Activated T-helper 1 cell treated with anti-CD3 and anti-CD28 coated beads, Interleukin-12 subunit alpha, Interleukin-12 subunit beta, Interleukin-2, Interleukin-4 antibody, amounts not matched to agents 30 ng/mL and 10 ng/mL and 1 ng/mL, durations not matched to agents 14 hours and 24 hours and 36 hours (primary cell): ENCODE measurements at regions not wholly inside any gene's neighbourhood (a gene's known extent, or its start where the extent isn't known, plus 50 kb on each side); places are given as distances from the start of the nearest gene placed in this dataset.
"Not testable (repeated sequence)": the region's sequence is repeated elsewhere in the genome, so short reads cannot be mapped to it uniquely, and the experiment has no call there.

Experiments used
- DNase-seq: peaks from one replicate; pipeline ENCODE4 v3.0.0; 2021; ENCODE audit warnings: low spot score
- H3K27ac Mint-ChIP-seq: one replicate; pipeline ENCODE4 v1.8.0; 2021; ENCODE audit warnings: mild to moderate bottlenecking, mixed read lengths
- H3K27me3 Mint-ChIP-seq: one replicate; pipeline ENCODE4 v1.8.0; 2022; ENCODE audit warnings: mild to moderate bottlenecking, moderate library complexity, mixed read lengths; ENCODE audit not compliant: insufficient read depth
- H3K36me3 Mint-ChIP-seq: one replicate; pipeline ENCODE4 v1.8.0; 2021; ENCODE audit warnings: low read depth, mixed read lengths
- H3K4me1 Mint-ChIP-seq: one replicate; pipeline ENCODE4 v1.8.0; 2021; ENCODE audit warnings: low read depth, mixed read lengths
- H3K4me3 Mint-ChIP-seq: one replicate; pipeline ENCODE4 v1.8.0; 2021; ENCODE audit warnings: mild to moderate bottlenecking, moderate library complexity, mixed read lengths
- H3K9me3 Mint-ChIP-seq: one replicate; pipeline ENCODE4 v1.8.0; 2021; ENCODE audit warnings: mixed read lengths
- intact Hi-C: fragments of 100-400 bp; cut with micrococcal nuclease; formaldehyde crosslinking; loops from one replicate; pipeline ENCODE4 v1.15.1; 2024

- Mint-ChIP-seq H3K4me1 (no peaks in the 10 kb centered on the region), H3K4me3 (no peak overlapping the region), H3K9me3 (no peaks in the 10 kb centered on the region), H3K27ac (no peak overlapping the region), H3K36me3 (no peaks in the 10 kb centered on the region), H3K27me3 (peaks cover 1% of the 10 kb centered on the region)
- intact Hi-C loops = no loop called here
- DNase-seq = no peak
Observed at GRCh38 chr9:85163825-85164224, 494.3 kb downstream of the NTRK2 start.

GRCh38 chr9:85163415-85163814 lies 493.9 kb downstream of the NTRK2 start:
- Mint-ChIP-seq H3K27ac (no peak overlapping the region), H3K36me3 (no peaks in the 10 kb centered on the region), H3K4me3 (no peak overlapping the region), H3K4me1 (no peaks in the 10 kb centered on the region), H3K9me3 (no peaks in the 10 kb centered on the region), H3K27me3 (peaks cover 1% of the 10 kb centered on the region)
- intact Hi-C loops = no loop called here
- DNase-seq = no peak

GRCh38 chr9:85162822-85163221 lies 493.3 kb downstream of the NTRK2 start:
- Mint-ChIP-seq H3K36me3 (no peaks in the 10 kb centered on the region), H3K27me3 (peaks cover 1% of the 10 kb centered on the region)

GRCh38 chr9:85160944-85161343 lies 491.4 kb downstream of the NTRK2 start:
- DNase-seq, H3K36me3 Mint-ChIP-seq, intact Hi-C loops, H3K4me1 Mint-ChIP-seq, H3K27me3 Mint-ChIP-seq, H3K27ac Mint-ChIP-seq, H3K4me3 Mint-ChIP-seq, H3K9me3 Mint-ChIP-seq: not testable (repeated sequence)

More at GRCh38 chr9:85162822-85163221, 493.3 kb downstream of the NTRK2 start:
- H3K27ac Mint-ChIP-seq = no peak overlapping the region
- no peaks in the 10 kb centered on the region for H3K9me3 Mint-ChIP-seq
- no peak for DNase-seq
- intact Hi-C loops = no loop called here
- H3K4me1 Mint-ChIP-seq = no peaks in the 10 kb centered on the region
- no peak overlapping the region for H3K4me3 Mint-ChIP-seq

GRCh38 chr9:85158512-85158911 lies 489.0 kb downstream of the NTRK2 start:
- H3K27ac Mint-ChIP-seq = no peak overlapping the region
- no peak overlapping the region for H3K4me3 Mint-ChIP-seq
- intact Hi-C loops = no loop called here
- H3K4me1 Mint-ChIP-seq = no peaks in the 10 kb centered on the region
- H3K9me3 Mint-ChIP-seq = no peaks in the 10 kb centered on the region
- no peak for DNase-seq
- peaks cover 1% of the 10 kb centered on the region for H3K27me3 Mint-ChIP-seq
- no peaks in the 10 kb centered on the region for H3K36me3 Mint-ChIP-seq

- no peak for DNase-seq
- peaks cover 1% of the 10 kb centered on the region for H3K27me3 Mint-ChIP-seq
- H3K36me3 Mint-ChIP-seq = no peaks in the 10 kb centered on the region
- H3K27ac Mint-ChIP-seq = no peak overlapping the region
- H3K9me3 Mint-ChIP-seq = no peaks in the 10 kb centered on the region
- intact Hi-C loops = no loop called here
- H3K4me3 Mint-ChIP-seq = no peak overlapping the region
- H3K4me1 Mint-ChIP-seq = no peaks in the 10 kb centered on the region
Observed at GRCh38 chr9:85157772-85158171, 488.2 kb downstream of the NTRK2 start.

- Mint-ChIP-seq H3K36me3 (no peaks in the 10 kb centered on the region), H3K9me3 (no peaks in the 10 kb centered on the region), H3K27me3 (peaks cover 1% of the 10 kb centered on the region), H3K4me1 (no peaks in the 10 kb centered on the region), H3K4me3 (no peak overlapping the region), H3K27ac (no peak overlapping the region)
- DNase-seq = no peak
- intact Hi-C loops = no loop called here
Observed at GRCh38 chr9:85156652-85157051, 487.1 kb downstream of the NTRK2 start.

GRCh38 chr9:85155352-85155751 lies 485.8 kb downstream of the NTRK2 start:
- no peaks in the 10 kb centered on the region for H3K36me3 Mint-ChIP-seq
- no peak for DNase-seq
- H3K27me3 Mint-ChIP-seq = no peaks in the 10 kb centered on the region
- H3K27ac Mint-ChIP-seq = no peak overlapping the region
- no peaks in the 10 kb centered on the region for H3K9me3 Mint-ChIP-seq
- no peaks in the 10 kb centered on the region for H3K4me1 Mint-ChIP-seq
- H3K4me3 Mint-ChIP-seq = no peak overlapping the region
- intact Hi-C loops = no loop called here

- H3K4me1 Mint-ChIP-seq = no peaks in the 10 kb centered on the region
- no peaks in the 10 kb centered on the region for H3K9me3 Mint-ChIP-seq
- H3K27me3 Mint-ChIP-seq = no peaks in the 10 kb centered on the region
Observed at GRCh38 chr9:85151741-85152140, 482.2 kb downstream of the NTRK2 start.

GRCh38 chr9:85151162-85151561 lies 481.6 kb downstream of the NTRK2 start:
- Mint-ChIP-seq H3K4me3 (no peak overlapping the region), H3K4me1 (no peaks in the 10 kb centered on the region), H3K36me3 (no peaks in the 10 kb centered on the region), H3K9me3 (no peaks in the 10 kb centered on the region), H3K27me3 (no peaks in the 10 kb centered on the region), H3K27ac (no peak overlapping the region)
- no peak for DNase-seq
- intact Hi-C loops = no loop called here

More at GRCh38 chr9:85151741-85152140, 482.2 kb downstream of the NTRK2 start:
- Mint-ChIP-seq H3K27ac (no peak overlapping the region), H3K36me3 (no peaks in the 10 kb centered on the region), H3K4me3 (no peak overlapping the region)
- no peak for DNase-seq
- intact Hi-C loops = no loop called here

- Mint-ChIP-seq H3K9me3 (no peaks in the 10 kb centered on the region), H3K27ac (no peak overlapping the region), H3K4me1 (no peaks in the 10 kb centered on the region), H3K36me3 (no peaks in the 10 kb centered on the region), H3K27me3 (no peaks in the 10 kb centered on the region), H3K4me3 (no peak overlapping the region)
- DNase-seq = no peak
- intact Hi-C loops = no loop called here
Observed at GRCh38 chr9:85147046-85147640, 477.6 kb downstream of the NTRK2 start.

GRCh38 chr9:85142968-85143367 lies 473.4 kb downstream of the NTRK2 start:
- no peak for DNase-seq
- Mint-ChIP-seq H3K4me3 (no peak overlapping the region), H3K27ac (no peak overlapping the region), H3K4me1 (no peaks in the 10 kb centered on the region), H3K9me3 (no peaks in the 10 kb centered on the region), H3K36me3 (no peaks in the 10 kb centered on the region), H3K27me3 (no peaks in the 10 kb centered on the region)
- intact Hi-C loops = loop anchor here (1.0 kb wide), 1 partner anchor 746 kb away; no protein-coding TSS in a partner anchor

- no peaks in the 10 kb centered on the region for H3K27me3 Mint-ChIP-seq
- H3K27ac Mint-ChIP-seq = no peak overlapping the region
- DNase-seq = no peak
- no peaks in the 10 kb centered on the region for H3K36me3 Mint-ChIP-seq
- no peaks in the 10 kb centered on the region for H3K9me3 Mint-ChIP-seq
- H3K4me3 Mint-ChIP-seq = no peak overlapping the region
- intact Hi-C loops = no loop called here
- H3K4me1 Mint-ChIP-seq = no peaks in the 10 kb centered on the region
Observed at GRCh38 chr9:85142496-85142911, 473.0 kb downstream of the NTRK2 start.

GRCh38 chr9:85137696-85138095 lies 468.2 kb downstream of the NTRK2 start:
- no peaks in the 10 kb centered on the region for H3K27me3 Mint-ChIP-seq
- H3K4me3 Mint-ChIP-seq = no peak overlapping the region
- H3K4me1 Mint-ChIP-seq = no peaks in the 10 kb centered on the region
- no peak for DNase-seq
- no peak overlapping the region for H3K27ac Mint-ChIP-seq
- H3K9me3 Mint-ChIP-seq = peaks cover 3% of the 10 kb centered on the region
- H3K36me3 Mint-ChIP-seq = no peaks in the 10 kb centered on the region
- intact Hi-C loops = no loop called here
